ENCODE measurements at regions not wholly inside any gene's neighbourhood (a gene's known extent, or its start where the extent isn't known, plus 50 kb on each side); places are given as distances from the start of the nearest gene placed in this dataset.

GRCh38 chr6:156383059-156383458, 394.1 kb upstream of the ARID1B start:
- TF ChIP-seq CTCF (IDR thresholded peaks at IDR 0.05) (no peak), POLR2A (IDR thresholded peaks at IDR 0.05) (no peak)

All from body of pancreas (tissue), 4 donors.